Esophagus (tissue), 2 donors: ENCODE measurements at regions not wholly inside any gene's neighbourhood (a gene's known extent, or its start where the extent isn't known, plus 50 kb on each side); places are given as distances from the start of the nearest gene placed in this dataset.
"Not testable (repeated sequence)": the region's sequence is repeated elsewhere in the genome, so short reads cannot be mapped to it uniquely, and the experiment has no call there.

ENCODE experiments used
- H3K27ac ChIP-seq, 2 donors: one replicate each; pipeline ENCODE4 v1.5.1; 2013; ENCODE audit warnings: low read depth in 2 of 2, mild to moderate bottlenecking in 2 of 2, inconsistent platforms in 1 of 2, low read length in 1 of 2, moderate library complexity in 1 of 2
- H3K27me3 ChIP-seq, 2 donors: one replicate each; pipeline ENCODE4 v1.6.1; 2013; ENCODE audit warnings: low read length in 2 of 2, control low read depth in 1 of 2, mild to moderate bottlenecking in 1 of 2; ENCODE audit not compliant: insufficient read depth in 2 of 2, control insufficient read depth in 1 of 2
- H3K36me3 ChIP-seq, 2 donors: one replicate each; pipeline ENCODE4 v1.6.1; 2013; ENCODE audit warnings: low read length in 1 of 2; ENCODE audit not compliant: control insufficient read depth in 2 of 2, insufficient read depth in 2 of 2
- H3K4me1 ChIP-seq, 2 donors: one replicate each; pipeline ENCODE4 v1.6.1; 2013; ENCODE audit warnings: low read length in 1 of 2; ENCODE audit not compliant: control insufficient read depth in 2 of 2, insufficient read depth in 2 of 2
- H3K4me3 ChIP-seq, 2 donors: one replicate each; pipeline ENCODE4 v1.5.1; 2013; ENCODE audit warnings: low read length in 2 of 2, mild to moderate bottlenecking in 2 of 2, low read depth in 1 of 2, moderate library complexity in 1 of 2
- H3K9me3 ChIP-seq, 2 donors: one replicate each; pipeline ENCODE4 v1.6.1; 2013; ENCODE audit warnings: mild to moderate bottlenecking in 2 of 2, low read depth in 1 of 2, low read length in 1 of 2, moderate library complexity in 1 of 2; ENCODE audit not compliant: control insufficient read depth in 2 of 2, insufficient read depth in 1 of 2
- WGBS, 2 donors: extraction: QIAGEN DNeasy Blood & Tissue Kit; methylation state at CpG; one replicate each; pipeline ENCODE4 v1.1.7; 2013; 5-methylcytosine and 5-hydroxymethylcytosine counted together
- donor health status: healthy with polysubstance abuse.
- donor health status: Bipolar disorder and iron deficiency.

DNA sequence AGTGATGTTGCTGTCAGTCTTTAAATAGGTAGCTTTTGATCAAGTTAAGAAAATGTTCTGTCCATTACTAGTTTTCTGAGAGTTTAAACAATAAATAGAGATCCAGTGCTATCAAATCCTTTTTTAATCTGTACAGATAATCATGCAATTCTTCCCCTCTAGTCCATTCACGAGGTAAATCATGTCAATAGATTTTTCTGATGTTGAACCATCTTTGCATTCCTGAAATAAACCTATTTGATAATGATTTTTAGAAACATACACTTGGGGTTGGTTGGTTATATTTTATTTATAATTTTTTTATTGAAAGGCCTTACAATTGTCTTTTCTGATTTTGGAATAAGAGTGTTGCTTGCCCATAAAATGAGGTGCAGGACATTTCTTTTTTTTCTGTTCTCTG, 95.0 kb downstream of the FAM53A start:
- H3K36me3 ChIP-seq: no peaks in the 10 kb centered on the region
- H3K27ac ChIP-seq: no peak overlapping the region
- H3K4me3 ChIP-seq: no peak overlapping the region
- WGBS, 2 donors: 57 to 69% methylated on average over 1 of the region's 1 CpG
- H3K4me1 ChIP-seq: no peaks in the 10 kb centered on the region
- H3K27me3 ChIP-seq: no peaks in the 10 kb centered on the region
- H3K9me3 ChIP-seq: peaks cover 4 to 18% of the 10 kb centered on the region in 2 donors

DNA sequence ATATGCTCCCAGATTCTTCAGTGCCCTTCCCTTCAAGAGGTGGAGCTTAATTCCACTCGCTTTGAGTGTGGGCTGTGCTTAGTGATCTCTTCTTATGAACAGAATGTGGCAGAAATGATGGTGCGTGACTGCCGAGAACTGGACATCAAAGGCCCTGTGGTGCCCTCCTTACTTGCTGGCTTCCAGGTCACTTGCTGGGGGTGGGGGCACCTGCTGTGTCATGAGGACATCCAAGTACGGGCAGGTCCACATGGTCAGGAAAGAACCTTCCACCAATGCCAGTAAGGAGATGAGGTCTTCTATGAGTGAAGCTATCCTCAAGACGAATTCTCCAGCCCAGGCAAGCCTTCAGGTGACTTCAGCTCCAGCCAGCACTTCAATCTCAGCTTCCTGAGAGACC, 95.8 kb downstream of the FAM53A start:
- Histone ChIP-seq H3K4me3 (no peak overlapping the region), H3K27me3 (no peaks in the 10 kb centered on the region), H3K27ac (no peak overlapping the region), H3K4me1 (no peaks in the 10 kb centered on the region), H3K9me3 (peaks cover 4 to 18% of the 10 kb centered on the region in 2 donors), H3K36me3 (no peaks in the 10 kb centered on the region)
- 75 to 84% methylated on average over 5 of the region's 5 CpGs for WGBS, 2 donors

DNA sequence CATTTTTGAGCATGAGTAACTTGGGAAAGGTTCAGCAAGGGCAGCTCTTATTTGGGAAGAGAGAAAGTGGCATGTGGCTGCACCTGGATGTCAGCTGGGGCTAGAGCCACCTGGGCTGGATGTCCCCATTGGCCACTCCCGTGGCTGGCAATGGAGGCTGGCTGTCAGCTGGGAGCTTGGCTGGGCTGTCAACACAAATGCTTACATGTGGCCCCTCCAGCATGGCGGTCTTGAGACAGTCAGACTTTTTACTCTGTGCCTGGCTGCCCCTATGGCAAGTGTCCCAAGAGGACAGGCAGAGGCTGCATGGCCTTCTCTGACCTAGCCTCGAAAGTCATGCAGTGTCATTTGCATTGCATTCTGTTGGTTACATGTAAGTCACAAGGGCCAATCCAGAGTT, 99.6 kb downstream of the FAM53A start:
- WGBS, 2 donors: 57 to 65% methylated on average over 3 of the region's 3 CpGs
- Histone ChIP-seq H3K4me1 (peaks cover 0 to 2% of the 10 kb centered on the region in 2 donors), H3K27me3 (no peaks in the 10 kb centered on the region)

DNA sequence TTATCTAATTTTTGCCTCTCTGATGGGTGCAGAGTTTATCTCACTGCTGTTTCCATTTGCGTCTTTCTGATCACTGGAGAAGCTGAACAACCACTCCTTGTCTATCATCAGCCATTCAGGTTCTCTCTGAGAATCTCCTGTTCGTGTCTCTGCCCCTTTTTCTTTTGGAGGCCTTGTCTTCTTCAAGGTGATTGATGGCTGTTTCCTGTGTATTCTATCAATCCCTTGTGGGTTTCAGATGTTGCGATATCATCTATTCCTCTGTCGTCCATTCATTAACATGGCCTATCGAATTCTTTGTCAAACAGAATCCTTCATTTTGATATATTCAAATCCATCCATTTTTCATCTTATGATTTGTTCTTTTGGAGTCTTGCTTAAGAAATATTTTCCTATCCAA, 100.3 kb downstream of the FAM53A start:
- no peak overlapping the region for H3K27ac ChIP-seq
- 76% methylated on average over 5 of the region's 5 CpGs for WGBS, 2 donors
- no peaks in the 10 kb centered on the region for H3K27me3 ChIP-seq
- H3K9me3 ChIP-seq: peaks cover 0 to 4% of the 10 kb centered on the region in 2 donors
- H3K36me3 ChIP-seq: no peaks in the 10 kb centered on the region
- no peak overlapping the region for H3K4me3 ChIP-seq
- H3K4me1 ChIP-seq: peaks cover 0 to 2% of the 10 kb centered on the region in 2 donors

More for the DNA sequence above, 99.6 kb downstream of the FAM53A start:
- H3K4me3 ChIP-seq: no peak overlapping the region
- no peaks in the 10 kb centered on the region for H3K36me3 ChIP-seq
- H3K9me3 ChIP-seq: peaks cover 0 to 4% of the 10 kb centered on the region in 2 donors
- H3K27ac ChIP-seq: no peak overlapping the region

DNA sequence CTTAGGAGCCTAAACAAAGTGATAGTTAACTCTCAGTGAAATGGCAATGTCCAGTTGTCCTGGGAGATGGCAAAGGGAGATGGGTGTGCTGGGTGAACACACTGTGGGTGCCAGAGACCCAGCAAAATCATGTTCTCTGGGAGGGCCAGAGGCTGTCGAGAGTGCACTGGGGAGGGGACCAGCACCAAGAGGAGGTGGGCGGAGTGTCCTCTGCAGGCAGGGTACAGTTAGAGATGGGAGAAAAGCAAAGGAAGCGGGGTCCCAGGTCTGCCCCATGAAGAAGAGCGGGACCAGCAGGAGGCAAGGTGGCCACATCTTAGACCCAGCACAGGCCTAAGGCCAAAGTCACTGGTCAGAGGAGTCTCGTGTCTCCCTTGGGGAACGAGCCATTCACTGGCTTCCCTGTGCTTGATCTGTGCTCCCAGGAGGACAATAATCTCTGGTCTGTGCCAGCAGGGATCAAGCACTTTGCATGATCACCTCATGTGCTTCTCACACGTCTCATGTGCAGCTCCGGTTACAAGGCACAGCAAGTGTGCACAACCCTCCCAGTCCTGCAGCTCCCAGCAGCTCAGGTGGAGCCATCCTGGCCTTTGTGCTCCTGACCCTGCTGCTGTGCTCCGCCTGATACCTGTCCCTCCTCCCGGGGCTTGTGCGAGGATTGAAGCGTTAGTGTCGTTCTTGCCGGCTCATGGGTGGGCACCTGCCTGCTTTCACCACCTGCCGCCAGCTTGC, 100.9 kb downstream of the FAM53A start:
- WGBS, 2 donors: 85 to 86% methylated on average over 15 of the region's 15 CpGs
- H3K4me3 ChIP-seq: no peak overlapping the region
- H3K27me3 ChIP-seq: no peaks in the 10 kb centered on the region
- peaks cover 0 to 5% of the 10 kb centered on the region in 2 donors for H3K4me1 ChIP-seq
- H3K27ac ChIP-seq: no peak overlapping the region
- H3K36me3 ChIP-seq: no peaks in the 10 kb centered on the region
- peaks cover 0 to under 1% of the 10 kb centered on the region in 2 donors for H3K9me3 ChIP-seq

DNA sequence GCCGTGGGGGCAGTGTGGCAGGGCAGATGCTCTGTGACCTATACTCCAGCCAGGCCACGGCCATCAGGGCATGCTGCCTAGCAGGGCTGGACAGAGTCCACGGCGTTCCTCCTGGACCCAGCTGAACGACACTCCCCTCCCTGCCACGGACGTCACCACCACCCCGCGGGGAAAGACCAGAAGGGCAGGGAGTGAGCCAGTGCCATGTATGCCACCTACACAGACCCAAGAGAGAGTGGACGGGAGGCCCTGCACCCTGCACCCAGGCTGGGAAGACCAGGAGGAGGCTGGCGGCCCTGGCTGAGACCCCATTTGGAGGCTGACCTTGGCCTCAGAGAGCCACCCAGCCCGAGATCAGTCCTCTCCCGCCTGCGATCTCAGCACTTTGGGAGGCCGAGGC, 101.9 kb downstream of the FAM53A start:
- 50 to 71% methylated on average over 14 to 15 of the region's 15 CpGs for WGBS, 2 donors
- H3K36me3 ChIP-seq: no peaks in the 10 kb centered on the region
- no peak overlapping the region for H3K4me3 ChIP-seq
- no peak overlapping the region for H3K27ac ChIP-seq
- no peaks in the 10 kb centered on the region for H3K9me3 ChIP-seq
- no peaks in the 10 kb centered on the region for H3K27me3 ChIP-seq
- H3K4me1 ChIP-seq: peaks cover 0 to 5% of the 10 kb centered on the region in 2 donors

DNA sequence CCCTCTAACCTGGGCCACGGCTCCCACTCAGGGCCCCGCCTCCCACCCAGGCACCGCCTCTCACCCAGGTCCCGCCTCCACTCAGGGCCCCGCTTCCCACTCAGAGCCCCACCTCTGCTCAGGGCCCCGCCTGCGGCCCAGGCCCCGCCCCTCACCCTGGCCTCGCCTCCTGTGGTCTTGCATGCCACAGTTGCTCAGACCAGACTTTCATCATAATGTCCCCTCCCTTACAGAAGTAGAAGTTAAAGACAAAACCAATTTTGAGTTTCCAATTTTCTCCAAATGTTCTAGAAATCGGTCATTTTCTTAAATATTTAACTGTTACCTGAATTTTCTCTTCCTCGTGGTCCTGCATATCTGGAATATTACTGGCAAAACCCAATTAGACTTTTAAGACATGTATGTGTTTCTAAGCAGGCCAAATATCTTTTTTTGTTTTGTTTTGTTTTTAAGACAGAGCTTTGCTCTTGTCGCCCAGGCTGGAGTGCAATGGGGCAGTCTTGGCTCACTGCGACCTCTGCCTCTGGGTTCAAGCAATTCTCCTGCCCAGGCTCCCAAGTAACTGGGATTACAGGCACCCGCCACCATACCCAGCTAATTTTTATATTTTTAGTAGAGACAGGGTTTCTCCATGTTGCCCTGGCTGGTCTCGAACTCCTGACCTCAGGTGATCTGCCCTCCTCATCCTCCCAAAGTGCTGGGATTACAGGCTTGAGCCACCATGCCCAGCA, 102.8 kb downstream of the FAM53A start:
- not testable (repeated sequence) for H3K27me3 ChIP-seq, H3K27ac ChIP-seq, H3K9me3 ChIP-seq, H3K4me3 ChIP-seq, H3K36me3 ChIP-seq, H3K4me1 ChIP-seq
- 27 to 29% methylated on average over 15 of the region's 15 CpGs for WGBS, 2 donors

DNA sequence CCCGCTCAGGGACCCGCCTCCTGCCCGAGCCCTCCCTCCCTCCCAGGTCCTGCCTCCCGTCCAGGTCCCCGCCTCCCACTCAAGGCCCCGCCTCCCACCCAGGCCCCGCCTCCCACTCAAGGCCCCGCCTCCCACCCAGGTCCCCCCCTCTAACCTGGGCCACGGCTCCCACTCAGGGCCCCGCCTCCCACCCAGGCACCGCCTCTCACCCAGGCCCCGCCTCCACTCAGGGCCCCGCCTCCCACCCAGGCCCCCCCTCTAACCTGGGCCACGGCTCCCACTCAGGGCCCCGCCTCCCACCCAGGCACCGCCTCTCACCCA, 103.5 kb downstream of the FAM53A start:
- 3 to 7% methylated on average over 7 to 11 of the region's 16 CpGs for WGBS, 2 donors
- H3K4me1 ChIP-seq, H3K4me3 ChIP-seq, H3K36me3 ChIP-seq, H3K9me3 ChIP-seq, H3K27me3 ChIP-seq: not testable (repeated sequence)
- peak overlapping the region; percentile 65 to 66 for H3K27ac ChIP-seq

DNA sequence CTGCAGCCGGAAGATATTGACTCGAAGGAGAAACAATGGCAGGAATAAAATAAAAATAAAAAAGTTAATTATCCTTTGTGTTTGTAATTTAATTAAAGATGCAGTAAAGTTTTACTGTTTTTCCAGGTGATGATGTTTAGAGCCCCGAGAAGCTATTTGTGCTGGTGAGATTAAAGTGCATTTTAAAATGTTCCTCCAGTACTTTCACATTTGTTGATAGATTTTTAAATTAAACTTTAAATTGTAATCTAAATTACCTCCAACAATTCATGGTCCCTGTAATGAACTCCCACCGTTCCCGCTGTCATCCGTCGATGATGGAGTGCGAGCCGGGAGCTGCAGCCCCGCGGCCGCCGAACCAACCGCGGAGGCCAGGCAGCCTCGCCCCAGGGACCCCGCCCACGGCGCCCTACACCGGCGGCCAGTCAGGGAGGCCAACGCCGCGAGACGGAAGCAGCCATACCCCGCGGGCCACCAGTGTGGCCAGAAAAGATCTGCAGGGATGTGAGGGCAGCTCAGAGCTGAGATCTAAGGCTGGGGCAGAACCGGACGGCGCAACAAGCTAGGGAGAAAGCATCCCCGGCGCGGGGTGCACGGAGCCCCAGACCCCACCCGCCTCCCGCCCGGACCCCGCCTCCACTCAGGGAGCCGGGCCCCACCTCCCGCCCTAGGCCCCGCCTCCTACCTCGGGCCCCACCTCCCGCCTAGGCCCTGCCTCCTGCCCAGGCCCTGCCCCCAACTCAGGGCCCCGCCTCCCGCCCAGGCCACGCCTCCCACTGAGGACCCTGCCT, 104.0 kb downstream of the FAM53A start:
- Histone ChIP-seq H3K36me3 (no peaks in the 10 kb centered on the region), H3K4me1 (peaks cover 0 to 5% of the 10 kb centered on the region in 2 donors), H3K4me3 (peak overlapping the region; percentile 41 to 60), H3K9me3 (no peaks in the 10 kb centered on the region), H3K27me3 (no peaks in the 10 kb centered on the region), H3K27ac (peak overlapping the region; percentile 66 to 70)
- 1% methylated on average over 33 to 46 of the region's 46 CpGs for WGBS, 2 donors
